PC-3 (cell line): ENCODE measurements at regions not wholly inside any gene's neighbourhood (a gene's known extent, or its start where the extent isn't known, plus 50 kb on each side); places are given as distances from the start of the nearest gene placed in this dataset.

Experiments
- CTCF ChIP-seq: fragments of 300-600 bp; sonication (generic); conservative IDR thresholded peaks from 2 replicates; pipeline ENCODE4 v1.5.1; 2017; ENCODE audit warnings: antibody characterized with exemption, low read depth, mild to moderate bottlenecking, low read length
- EZH2 ChIP-seq: fragments of 300-600 bp; sonication (generic); IDR thresholded peaks from one replicate; pipeline ENCODE4 v1.6.1; 2017; ENCODE audit warnings: antibody characterized with exemption, mild to moderate bottlenecking, low read length; ENCODE audit not compliant: unreplicated experiment

DNA sequence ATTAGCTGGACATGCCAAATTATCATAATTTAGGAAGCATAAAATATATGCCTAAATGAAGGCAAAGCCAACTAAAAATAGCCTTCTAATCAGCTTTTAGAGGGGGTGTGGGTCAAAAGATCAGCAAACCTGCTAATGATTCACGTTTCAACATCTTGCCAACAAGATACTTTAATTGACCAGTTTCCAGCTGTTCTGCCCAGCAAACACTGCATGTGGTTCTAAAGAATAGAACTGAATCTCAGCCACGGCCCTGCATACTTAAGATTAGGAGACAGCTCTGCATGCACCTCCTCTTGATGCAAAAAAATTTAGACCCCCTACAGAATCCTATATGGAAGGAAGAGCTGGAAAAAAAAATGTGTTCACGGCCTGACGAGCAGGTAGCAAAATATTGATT, 500.5 kb downstream of the TBL1XR1 start:
- TF ChIP-seq CTCF = no peak
- TF ChIP-seq EZH2 = no peak
